HG02759 (cell line): ENCODE measurements at regions not wholly inside any gene's neighbourhood (a gene's known extent, or its start where the extent isn't known, plus 50 kb on each side); places are given as distances from the start of the nearest gene placed in this dataset.
"Not testable (repeated sequence)": the region's sequence is repeated elsewhere in the genome, so short reads cannot be mapped to it uniquely, and the experiment has no call there.

Experiments used
- ATAC-seq: cut with Tn5 transposase; IDR thresholded peaks from one replicate; pipeline ENCODE4 v1.9.1; 2021; ENCODE audit warnings: mild to moderate bottlenecking, moderate library complexity; ENCODE audit not compliant: unreplicated experiment

DNA sequence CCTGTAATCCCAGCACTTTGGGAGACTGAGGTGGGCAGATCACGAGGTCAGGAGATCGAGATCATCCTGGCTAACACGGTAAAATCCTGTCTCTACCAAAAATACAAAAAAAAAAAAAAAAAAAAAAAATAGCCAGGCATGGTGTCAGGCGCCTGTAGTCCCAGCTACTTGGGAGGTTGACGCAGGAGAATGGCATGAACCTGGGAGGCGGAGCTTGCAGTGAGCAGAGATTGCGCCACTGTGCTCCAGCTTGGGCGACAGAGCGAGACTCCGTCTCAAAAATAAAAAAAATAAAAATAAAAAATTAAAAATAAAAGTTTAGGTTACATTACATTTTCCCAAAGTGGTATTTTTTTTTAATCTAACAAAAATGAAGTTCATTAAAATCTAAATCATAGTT is 218.1 kb upstream of the TMEFF2 start:
- not testable (repeated sequence) for ATAC-seq

DNA sequence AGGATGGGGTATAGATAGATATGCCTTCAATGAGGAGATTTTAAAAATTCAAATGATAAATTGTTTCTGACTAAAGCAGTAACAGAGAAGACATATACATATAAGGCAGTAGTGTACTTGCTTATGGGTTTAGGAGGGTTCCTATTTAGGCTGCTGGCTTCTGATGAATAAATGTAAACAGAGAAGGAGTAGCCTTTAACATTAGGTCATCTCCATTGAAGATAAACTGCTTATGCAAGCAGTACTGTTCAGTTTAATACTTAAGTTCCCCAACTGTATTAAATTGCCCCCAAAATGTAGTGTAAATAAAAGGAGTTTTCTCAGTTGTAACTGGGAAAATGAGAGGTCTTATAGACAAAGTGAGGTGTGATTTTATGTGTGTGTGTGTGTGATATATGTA is 217.7 kb upstream of the TMEFF2 start:
- no peak for ATAC-seq

DNA sequence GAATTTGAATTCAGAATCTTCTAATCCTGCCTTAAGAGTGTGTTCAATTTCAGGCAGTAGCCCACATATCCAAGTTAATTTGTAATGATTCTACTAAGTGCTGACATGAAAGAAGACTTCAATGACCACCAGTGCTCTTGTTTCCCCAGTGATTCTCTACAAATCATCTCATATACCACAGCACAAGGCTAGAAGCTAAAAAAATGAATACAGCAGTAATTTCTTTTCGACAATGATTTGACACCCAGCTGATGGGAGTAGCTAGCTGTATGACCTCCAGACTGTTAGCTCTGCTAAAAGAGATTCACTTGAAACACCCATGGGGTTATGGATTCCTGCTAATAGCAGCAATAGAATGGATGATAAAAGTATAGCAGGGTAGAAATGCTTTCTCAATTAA is 217.0 kb upstream of the TMEFF2 start:
- ATAC-seq: no peak

DNA sequence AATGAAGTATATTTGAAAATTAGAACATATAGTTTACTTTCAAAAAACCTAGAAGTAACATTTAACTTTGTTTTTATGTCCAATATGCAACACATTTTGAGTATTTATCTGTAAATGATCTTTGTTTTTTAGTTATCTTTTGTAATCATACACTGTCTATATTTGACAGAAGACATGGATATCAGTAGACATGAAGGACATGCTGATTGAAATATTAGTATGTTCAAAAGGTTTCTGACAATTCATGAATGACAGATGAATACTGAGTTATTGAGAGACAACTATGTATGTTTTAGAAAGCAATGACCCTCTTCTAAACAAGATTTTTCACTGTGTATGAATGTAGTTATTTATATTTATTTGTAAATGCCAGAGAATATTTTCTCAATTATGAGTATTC is 215.6 kb upstream of the TMEFF2 start:
- no peak for ATAC-seq

DNA sequence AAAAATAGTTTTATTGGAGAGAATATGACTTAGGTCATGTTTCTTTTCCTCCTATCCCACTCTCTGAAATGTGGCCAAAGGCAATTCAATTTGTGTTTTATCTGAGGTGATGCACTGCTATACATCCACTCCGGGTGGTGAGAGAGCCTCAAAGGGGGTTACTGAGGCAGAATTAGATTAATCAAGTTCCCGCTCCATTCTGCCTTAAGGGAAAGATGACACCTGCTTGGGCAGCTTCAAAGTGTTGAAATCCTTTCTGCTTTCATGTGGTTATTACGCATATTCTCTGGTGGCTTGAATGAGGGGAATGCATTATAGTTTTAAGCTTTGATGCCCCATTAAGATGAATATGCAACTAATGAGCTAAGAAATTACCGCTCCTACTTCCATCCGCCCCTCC is 213.0 kb upstream of the TMEFF2 start:
- no peak for ATAC-seq

DNA sequence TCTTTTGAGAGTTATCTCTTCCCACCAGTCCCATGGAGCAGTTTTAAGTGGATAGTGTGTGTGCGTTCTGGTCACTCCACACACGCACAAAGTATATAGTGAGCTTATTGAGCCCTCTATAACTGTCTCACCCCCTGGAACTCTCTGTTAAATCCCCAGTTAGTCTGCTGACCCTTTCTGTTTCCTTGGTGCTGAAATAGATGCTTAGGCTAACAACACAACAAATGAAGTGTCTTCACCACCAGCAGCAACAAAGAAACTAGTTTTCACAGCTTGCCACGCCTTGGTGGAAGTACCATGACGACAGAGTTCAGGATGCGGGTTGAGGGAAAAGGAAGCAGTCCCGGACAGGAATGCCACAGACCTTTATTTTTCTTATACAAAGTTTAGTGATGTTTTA is 203.5 kb upstream of the TMEFF2 start:
- ATAC-seq: no peak

DNA sequence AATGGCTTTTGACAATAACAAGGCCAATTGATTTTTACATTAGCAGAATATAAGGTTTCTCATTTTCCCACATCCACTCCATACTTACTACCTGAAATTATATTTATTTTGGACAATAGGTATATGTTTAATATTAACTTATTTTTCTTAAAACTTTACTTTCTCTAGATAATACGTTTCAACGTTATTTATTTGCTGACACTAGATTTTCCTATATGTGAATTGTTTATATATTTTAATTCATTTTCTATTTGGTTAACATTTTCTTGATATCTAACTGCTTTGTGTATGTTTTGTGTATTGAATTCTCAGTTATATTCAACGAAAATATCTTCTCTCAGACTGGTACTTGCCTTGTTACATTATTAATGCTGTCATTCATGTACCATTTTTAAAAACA is 199.9 kb upstream of the TMEFF2 start:
- ATAC-seq: no peak

DNA sequence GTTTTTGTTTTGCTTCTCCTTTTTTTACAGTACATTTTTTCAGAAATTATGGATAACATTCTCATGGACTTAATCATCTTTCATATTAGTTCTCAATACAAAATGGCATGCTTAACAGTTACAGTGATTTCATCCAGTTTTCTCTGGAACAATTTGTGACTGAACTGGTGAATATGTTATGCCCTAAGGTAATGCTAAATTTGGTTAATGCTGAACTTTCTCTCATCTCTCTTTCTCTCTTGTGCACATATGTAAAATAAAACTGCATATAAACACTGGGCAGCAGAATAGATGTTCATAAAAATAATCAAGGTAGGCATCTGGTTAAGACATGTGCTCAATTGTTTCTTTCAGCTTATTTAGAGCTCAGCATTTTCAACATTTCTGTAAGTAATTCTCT is 196.3 kb upstream of the TMEFF2 start:
- no peak for ATAC-seq

DNA sequence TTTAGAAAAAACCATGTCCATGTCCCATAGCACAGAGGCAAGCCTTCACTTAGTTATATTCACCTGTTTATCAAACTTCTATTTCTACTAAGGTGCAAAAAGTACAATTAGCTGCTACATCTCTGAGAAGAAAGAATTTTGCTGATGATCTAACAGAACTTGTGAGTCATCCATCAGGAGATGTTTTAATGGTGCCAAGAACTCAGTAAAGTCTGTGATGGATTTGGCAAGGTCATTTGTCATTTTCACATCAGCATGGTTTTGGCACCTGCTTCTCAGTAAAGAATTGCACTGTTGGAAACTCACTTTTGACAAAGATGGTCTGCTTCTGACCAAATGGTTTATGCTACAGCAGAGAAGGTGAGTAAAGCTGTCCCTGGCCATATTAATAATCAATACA is 195.7 kb upstream of the TMEFF2 start:
- ATAC-seq: no peak

DNA sequence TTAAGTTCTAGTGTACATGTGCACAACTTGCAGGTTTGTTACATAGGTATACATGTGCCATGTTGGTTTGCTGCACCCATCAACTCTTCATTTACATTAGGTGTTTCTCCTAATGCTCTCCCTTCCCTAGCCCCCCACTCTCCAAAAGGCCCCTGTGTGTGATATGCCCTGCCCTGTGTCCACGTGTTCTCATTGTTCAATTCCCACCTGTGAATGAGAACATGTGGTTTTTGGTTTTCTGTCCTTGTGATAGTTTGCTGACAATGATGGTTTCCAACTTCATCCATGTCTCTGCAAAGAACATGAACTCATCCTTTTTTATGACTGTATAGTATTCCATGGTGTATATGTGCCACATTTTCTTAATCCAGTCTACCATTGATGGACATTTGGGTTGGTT is 189.5 kb upstream of the TMEFF2 start:
- ATAC-seq: not testable (repeated sequence)

DNA sequence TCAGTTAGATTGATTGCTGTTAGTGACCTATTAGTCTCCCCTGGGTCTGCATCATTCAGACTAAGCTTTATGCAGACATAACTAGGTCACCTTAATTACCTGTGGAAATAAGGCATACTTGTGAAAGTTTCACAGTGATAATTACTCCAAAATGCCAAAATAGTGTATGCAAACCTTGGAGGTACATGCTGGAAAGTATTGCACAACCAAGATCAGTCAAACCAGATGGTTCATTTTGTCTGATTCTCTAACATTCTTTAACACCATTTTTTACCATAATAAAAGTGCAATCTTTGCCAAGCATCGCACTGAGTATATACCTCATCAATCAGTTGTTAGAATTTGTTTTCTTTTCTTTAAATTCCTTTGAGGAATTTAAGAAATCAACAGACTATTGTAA is 186.3 kb upstream of the TMEFF2 start:
- no peak for ATAC-seq

DNA sequence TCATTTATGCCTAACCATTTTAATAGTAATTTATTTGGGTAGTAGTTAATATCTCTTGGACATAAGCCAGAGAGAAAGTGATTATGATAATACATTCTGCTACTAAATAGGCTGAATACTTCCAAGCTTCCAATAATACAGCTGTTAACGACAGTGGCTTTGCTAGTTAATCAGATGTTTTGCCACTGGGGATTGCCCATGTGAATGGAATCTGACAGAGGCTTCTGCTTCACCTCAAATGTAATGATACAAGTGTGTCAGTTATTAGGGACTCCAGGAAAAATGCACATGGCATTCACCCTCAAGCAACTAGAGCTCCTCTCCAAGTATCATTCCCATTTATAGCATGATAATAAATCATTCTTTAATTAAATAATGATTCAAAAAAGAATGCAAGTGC is 185.0 kb upstream of the TMEFF2 start:
- ATAC-seq: no peak

DNA sequence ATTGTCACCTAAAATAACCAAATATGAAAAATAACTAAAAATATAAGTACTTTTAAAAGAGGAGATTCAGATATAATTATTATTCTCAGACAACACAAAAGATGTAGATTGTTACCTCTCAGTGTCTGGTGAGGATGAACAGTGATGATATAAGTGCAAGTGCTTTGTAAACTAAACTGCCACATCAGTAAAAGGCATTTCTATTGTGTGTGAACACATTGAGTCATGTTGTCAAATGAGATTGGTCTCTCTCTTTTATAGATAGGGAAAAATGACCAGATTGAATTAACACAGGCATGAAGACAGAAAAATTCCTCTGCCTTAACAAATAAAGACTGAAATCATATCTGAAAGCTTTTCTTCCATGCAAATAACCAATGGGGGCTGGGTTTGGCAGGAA is 182.4 kb upstream of the TMEFF2 start:
- no peak for ATAC-seq

DNA sequence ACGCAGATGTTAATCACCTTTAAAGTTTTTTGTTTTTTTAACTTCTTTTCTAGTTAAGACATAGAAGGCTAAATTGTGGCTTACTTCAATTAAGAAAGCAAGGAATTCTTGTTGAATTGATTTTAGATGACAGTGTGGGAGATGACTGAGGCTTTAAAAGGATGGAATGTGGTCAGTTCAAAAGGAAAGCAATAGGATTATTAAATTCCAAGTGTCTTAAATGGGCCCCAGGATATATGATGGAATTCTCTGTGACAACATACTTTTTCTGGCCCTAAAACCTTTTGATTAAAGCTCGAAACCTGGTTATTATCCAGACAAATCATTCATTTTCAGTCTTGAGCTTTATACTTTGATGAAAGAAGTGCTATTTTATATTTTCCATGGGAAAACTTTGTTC is 179.0 kb upstream of the TMEFF2 start:
- no peak for ATAC-seq

DNA sequence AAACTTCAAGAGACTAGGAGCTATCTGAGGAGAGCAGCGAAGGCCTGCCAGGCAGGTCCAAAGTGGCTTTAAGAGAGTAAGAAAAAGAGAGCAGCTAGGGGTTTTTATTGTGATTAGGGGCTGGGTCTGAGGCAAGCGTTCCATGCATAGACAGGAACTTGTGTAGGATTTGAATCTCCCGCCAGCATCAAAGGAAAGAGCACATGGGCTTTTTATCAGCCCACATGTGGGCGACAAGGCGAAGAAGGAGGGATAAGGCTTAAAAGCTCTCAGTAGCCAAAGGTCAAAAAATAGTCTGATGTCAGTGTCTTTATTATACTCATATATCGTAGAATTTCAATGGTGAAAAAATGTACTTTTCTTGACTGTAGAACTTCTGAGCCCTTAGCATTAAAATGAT is 178.5 kb upstream of the TMEFF2 start:
- ATAC-seq: no peak

DNA sequence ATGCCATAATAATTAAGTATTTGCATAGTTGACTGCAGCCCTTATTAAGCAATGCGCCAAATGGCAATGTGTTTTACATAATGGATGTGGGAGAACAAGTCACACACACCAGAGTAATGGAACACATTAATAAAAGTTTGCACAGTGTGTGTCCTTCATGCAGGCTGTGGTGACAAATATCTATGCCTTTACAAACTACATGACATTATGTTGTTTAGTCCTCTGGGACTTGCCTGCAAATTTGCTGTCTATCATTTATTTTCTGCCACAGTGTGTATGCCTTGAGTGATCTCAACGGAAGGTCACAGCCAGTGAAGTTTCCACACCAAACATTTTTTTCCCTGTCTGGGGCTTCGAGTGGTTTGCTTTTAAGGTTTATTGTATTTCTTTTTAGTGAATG is 175.2 kb upstream of the TMEFF2 start:
- no peak for ATAC-seq

DNA sequence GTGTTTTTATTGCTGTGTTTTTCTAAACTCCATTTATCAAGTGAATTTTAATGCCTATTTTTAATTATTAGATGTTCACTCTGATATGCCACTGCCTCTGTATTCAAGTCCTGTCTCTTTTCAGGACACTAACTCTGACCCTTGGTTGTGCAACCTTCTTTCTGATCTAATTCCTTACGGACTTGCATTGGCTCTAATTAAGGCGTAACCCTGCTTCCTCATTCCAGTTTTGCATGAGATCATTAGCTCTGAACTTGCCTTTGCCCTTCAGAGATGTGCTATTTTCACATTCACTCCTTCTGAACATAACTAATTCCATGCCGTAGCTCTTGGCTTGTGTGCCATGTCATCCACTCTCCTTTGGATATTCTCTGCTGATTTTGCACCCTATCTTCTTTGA is 162.5 kb upstream of the TMEFF2 start:
- ATAC-seq: no peak

DNA sequence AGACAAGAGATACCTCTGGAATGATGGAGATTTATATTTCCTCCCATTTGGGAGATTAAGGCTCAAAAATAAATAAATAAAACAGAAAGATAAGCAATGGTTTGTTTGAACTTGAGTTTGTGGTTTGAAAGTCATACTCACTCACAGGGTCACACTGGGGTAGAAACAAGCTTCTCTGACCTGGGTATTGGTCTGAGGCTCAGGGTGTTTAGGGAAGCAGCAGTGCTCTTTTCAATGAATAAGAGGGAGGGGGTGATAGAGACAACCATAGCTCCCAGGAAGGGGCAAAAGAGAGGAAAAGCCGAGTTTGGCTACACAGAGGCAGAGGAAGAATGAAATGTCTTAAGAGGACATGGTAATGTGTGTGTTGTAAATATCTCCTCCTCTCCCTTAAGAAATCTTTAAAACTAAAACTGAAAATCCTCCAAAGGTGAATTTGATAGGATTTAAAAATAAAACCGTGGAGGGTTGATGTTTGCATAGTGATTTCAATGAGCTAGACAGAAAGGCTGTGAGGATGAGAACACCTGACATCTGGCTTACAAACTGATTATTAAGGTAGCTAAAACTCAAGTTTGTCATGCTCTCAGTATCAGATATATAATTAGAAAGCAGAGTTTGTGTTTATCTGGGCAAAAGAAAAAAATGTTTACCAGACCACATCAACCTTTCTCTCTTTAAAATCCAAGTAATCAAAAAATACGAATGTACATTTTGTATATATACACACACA is 159.9 kb upstream of the TMEFF2 start:
- no peak for ATAC-seq

DNA sequence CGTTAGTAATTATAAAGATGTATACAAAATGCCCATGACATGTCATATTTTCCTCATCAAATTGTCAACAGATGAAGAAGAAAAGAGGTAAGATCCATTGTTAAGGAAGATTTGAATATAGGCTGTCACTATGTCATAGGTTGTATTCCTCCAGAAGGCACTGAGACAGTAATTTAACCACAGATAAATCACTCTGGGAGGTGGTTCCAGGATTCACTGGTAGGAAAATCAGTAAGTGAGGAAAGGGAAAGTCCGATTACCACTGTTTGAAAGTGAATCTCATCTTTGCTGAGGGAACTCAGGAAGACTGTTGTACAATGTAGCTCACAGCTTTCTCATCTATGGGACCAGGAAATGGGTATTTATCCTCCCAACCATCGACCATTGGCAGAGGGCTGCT is 152.8 kb upstream of the TMEFF2 start:
- ATAC-seq: no peak

DNA sequence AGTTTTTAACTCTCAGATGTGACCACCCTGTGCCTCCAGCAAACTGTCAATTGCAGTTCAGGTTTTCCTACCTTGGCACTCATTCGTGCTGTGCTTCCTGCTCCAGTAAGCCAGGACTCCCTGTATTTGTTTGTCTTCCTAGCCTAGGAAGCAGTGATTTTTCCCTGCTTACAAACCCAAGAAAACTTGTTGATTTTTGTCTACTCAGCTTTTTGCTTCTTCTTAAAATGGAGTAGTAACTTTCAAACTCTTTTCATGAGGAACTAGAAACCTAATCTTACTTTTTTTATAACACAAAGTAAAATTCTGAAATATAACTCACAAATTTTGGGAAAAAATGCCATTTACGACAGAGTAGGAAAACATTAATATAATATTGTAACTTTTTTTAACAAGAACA is 150.6 kb upstream of the TMEFF2 start:
- no peak for ATAC-seq

DNA sequence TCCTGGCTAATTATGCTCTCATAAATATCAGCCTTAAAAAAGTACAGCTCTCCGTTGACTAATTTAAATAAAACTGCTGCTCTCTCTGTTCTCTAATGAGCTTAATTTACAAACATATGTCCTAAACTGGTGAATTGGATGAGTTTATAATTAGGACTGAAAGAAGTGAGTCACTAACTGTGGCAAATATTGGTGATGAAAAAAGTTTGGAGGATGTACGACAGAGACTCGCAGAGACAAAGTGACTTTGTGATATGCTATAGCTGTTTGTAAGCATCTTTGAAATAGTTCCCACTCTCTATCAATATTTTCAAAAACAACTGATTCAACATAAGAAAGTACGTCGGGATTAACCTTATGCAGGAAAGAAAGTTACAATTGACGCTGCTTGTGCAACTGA is 138.9 kb upstream of the TMEFF2 start:
- no peak for ATAC-seq

DNA sequence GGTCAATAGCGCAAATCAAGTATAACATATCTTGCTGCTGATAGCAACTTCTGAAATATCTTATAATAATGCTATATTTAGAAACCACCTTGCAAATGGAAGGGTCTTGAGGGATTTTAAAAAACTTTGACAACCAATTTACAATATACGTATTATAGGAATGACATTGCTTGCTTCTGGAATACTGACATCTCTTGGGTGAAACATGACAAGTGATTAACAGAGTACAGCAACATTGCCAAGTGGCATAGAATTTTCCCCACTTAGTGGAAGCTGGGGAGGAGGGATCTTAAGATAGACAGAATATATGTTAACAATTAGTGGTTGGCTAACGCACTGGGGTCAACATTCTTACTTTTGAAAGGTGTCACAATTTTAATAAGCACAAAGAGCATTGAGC is 133.6 kb upstream of the TMEFF2 start:
- ATAC-seq: no peak

DNA sequence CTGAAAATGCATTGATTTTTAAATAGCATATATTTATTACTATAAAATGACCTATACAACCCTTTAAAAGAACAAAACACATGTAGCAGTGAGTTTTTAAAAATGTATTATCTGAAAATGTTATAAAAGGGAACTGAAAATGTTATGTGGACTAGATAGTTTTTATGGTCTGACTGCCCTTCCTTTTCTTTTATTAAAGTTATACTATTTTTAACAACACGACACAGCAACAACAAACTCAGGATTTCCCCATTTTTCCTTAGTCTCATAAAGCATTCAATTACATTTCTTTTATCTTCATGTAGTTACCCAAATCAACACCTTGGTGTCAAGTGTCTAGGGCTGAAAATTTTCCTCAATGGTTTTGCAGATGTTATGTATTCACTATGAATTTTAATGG is 132.8 kb upstream of the TMEFF2 start:
- ATAC-seq: no peak
